Uterus (tissue), 2 donors: ENCODE measurements at regions not wholly inside any gene's neighbourhood (a gene's known extent, or its start where the extent isn't known, plus 50 kb on each side); places are given as distances from the start of the nearest gene placed in this dataset.

Experiments used
- POLR2A ChIP-seq, 2 donors: fragments of 450-650 bp; IDR thresholded peaks; one replicate each; pipeline ENCODE4 v1.6.1; 2016; ENCODE audit warnings: antibody characterized with exemption in 2 of 2, mild to moderate bottlenecking in 1 of 2, moderate library complexity in 1 of 2
- TF ChIP-seq, protein P1 (sequence below), 4 experiments: fragments of 200-600 bp in 2 of 4; fragments of 450-650 bp in 2 of 4; sonication (generic) in 2 of 4; IDR thresholded peaks; one replicate each; pipeline ENCODE4 v1.5.1; 2016 to 2019; ENCODE audit warnings: antibody characterized with exemption in 4 of 4, mild to moderate bottlenecking in 2 of 4, moderate library complexity in 1 of 4

DNA sequence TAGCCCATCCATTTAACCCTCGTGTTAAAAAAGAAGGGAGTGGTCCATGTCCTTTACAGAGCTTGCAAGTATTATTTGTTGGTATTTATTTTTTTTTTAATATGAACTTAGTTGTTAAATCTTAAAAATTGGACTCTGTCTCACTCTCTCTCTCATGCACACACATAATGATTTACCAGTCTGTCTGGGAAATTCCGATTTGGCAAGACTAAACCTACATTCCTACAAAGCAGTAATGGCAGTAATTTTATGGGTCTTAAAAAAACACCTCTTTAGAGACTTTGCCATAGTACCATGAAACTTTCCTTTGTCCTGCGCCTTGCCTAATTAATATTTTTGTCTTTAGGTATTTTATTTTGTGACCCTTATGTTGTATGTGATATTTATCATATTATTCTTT is 239.5 kb upstream of the PPP1R3A start:
- TF ChIP-seq, protein P1, sequence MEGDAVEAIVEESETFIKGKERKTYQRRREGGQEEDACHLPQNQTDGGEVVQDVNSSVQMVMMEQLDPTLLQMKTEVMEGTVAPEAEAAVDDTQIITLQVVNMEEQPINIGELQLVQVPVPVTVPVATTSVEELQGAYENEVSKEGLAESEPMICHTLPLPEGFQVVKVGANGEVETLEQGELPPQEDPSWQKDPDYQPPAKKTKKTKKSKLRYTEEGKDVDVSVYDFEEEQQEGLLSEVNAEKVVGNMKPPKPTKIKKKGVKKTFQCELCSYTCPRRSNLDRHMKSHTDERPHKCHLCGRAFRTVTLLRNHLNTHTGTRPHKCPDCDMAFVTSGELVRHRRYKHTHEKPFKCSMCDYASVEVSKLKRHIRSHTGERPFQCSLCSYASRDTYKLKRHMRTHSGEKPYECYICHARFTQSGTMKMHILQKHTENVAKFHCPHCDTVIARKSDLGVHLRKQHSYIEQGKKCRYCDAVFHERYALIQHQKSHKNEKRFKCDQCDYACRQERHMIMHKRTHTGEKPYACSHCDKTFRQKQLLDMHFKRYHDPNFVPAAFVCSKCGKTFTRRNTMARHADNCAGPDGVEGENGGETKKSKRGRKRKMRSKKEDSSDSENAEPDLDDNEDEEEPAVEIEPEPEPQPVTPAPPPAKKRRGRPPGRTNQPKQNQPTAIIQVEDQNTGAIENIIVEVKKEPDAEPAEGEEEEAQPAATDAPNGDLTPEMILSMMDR (IDR thresholded peaks at IDR 0.05) = no peak
- no peak for TF ChIP-seq POLR2A (IDR thresholded peaks at IDR 0.05)
